ENCODE measurements at regions not wholly inside any gene's neighbourhood (a gene's known extent, or its start where the extent isn't known, plus 50 kb on each side); places are given as distances from the start of the nearest gene placed in this dataset.

DNA sequence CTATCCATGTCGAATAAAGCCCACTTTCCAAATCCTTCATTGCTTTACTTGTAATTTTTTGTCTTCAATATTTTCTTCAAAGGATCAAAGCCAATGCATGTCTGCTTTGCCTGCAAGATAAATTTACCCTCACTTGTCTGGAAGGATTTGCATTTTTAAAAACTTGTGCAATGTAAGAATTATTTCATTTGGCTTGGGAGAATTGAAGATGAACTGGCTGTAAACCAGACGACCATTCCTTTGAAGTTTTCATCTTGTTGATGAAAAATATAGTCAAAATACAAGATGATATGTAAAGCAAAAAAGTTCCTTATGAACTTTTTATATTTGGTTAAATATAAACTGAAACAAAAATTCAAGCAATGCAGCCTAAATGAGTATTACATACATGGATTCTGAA is 225.0 kb downstream of the SLITRK1 start:
- TF ChIP-seq, protein P1, sequence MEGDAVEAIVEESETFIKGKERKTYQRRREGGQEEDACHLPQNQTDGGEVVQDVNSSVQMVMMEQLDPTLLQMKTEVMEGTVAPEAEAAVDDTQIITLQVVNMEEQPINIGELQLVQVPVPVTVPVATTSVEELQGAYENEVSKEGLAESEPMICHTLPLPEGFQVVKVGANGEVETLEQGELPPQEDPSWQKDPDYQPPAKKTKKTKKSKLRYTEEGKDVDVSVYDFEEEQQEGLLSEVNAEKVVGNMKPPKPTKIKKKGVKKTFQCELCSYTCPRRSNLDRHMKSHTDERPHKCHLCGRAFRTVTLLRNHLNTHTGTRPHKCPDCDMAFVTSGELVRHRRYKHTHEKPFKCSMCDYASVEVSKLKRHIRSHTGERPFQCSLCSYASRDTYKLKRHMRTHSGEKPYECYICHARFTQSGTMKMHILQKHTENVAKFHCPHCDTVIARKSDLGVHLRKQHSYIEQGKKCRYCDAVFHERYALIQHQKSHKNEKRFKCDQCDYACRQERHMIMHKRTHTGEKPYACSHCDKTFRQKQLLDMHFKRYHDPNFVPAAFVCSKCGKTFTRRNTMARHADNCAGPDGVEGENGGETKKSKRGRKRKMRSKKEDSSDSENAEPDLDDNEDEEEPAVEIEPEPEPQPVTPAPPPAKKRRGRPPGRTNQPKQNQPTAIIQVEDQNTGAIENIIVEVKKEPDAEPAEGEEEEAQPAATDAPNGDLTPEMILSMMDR (IDR thresholded peaks at IDR 0.05): no peak
- TF ChIP-seq POLR2AphosphoS5 (IDR thresholded peaks at IDR 0.05) (no peak), POLR2A (IDR thresholded peaks at IDR 0.05) (no peak), EP300 (IDR thresholded peaks at IDR 0.05) (no peak)

Measured in upper lobe of left lung (tissue), 4 donors.